Lower lobe of right lung (tissue), 2 donors: ENCODE measurements at regions not wholly inside any gene's neighbourhood (a gene's known extent, or its start where the extent isn't known, plus 50 kb on each side); places are given as distances from the start of the nearest gene placed in this dataset.
"Not testable (repeated sequence)": the region's sequence is repeated elsewhere in the genome, so short reads cannot be mapped to it uniquely, and the experiment has no call there.

ENCODE experiments used
- ATAC-seq, 2 donors: fragments of 200-7000 bp; cut with Tn5 transposase; one replicate each; pipeline ENCODE4 v1.9.1; 2020 to 2022; ENCODE audit warnings: mild to moderate bottlenecking in 2 of 2, moderate library complexity in 2 of 2
- DNase-seq: peaks from one replicate; pipeline ENCODE4 v3.0.0-alpha.2; 2020
- H3K27ac ChIP-seq: fragments of 200-600 bp; one replicate; pipeline ENCODE4 v1.8.0; 2022
- H3K27me3 ChIP-seq: fragments of 200-600 bp; one replicate; pipeline ENCODE4 v1.8.0; 2022; ENCODE audit warnings: low read depth
- H3K36me3 ChIP-seq: fragments of 200-600 bp; one replicate; pipeline ENCODE4 v1.8.0; 2022; ENCODE audit warnings: mild to moderate bottlenecking
- H3K4me1 ChIP-seq: fragments of 200-600 bp; one replicate; pipeline ENCODE4 v1.8.0; 2022
- H3K4me3 ChIP-seq: fragments of 200-600 bp; one replicate; pipeline ENCODE4 v1.8.0; 2022; ENCODE audit warnings: mild to moderate bottlenecking
- H3K9me3 ChIP-seq: fragments of 200-600 bp; one replicate; pipeline ENCODE4 v1.8.0; 2022
- intact Hi-C: fragments of 100-400 bp; cut with DNase I; formaldehyde crosslinking; loops from one replicate; pipeline ENCODE4 v1.11.0; 2022
- TF ChIP-seq, protein P1 (sequence below): fragments of 200-600 bp; IDR thresholded peaks from one replicate; pipeline ENCODE4 v1.8.0; 2022; ENCODE audit warnings: antibody characterized with exemption, mild to moderate bottlenecking
- donor health status: DM: no; HTN: yes; CAD: no; lungs with severe emphysema.

DNA sequence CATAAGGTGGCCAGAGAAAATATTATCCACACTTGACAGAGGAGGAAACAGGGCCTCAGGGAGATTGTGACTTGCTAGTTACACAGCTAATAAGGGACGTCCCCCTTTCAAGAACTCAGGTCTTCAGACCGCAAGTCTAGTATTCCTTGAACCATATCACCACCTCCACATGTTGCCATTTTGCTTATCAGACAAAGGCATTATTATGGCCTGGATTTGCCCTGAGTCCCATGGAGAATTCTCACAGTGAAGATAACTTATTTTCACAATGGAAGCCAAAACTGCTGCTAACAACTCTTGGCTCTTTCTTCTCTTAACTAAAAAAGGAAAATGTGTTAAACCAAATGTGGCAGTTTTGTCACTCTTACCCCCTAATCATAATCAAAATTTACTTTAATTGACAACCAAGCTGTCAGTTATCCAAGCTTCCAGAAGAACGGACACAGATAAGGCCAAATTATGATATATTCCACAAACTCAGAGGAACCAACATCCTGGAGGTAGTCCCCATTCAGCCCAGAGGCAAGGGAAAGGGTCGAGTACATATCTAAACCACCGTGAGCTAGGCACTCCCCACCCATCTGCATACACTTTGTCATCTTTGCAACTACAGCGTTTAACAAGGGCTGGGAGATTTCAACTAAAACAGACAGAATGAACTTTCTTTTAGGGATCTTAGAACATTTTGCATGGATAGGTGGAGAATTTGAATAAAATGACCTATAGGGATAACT lies 63.6 kb upstream of the THBS1 start:
- ATAC-seq: no peak
- Histone ChIP-seq H3K27ac (no peak overlapping the region), H3K4me3 (no peak overlapping the region), H3K9me3 (no peaks in the 10 kb centered on the region), H3K36me3 (no peaks in the 10 kb centered on the region), H3K4me1 (peaks cover 2% of the 10 kb centered on the region), H3K27me3 (no peaks in the 10 kb centered on the region)
- intact Hi-C loops: no loop called here
- TF ChIP-seq, protein P1, sequence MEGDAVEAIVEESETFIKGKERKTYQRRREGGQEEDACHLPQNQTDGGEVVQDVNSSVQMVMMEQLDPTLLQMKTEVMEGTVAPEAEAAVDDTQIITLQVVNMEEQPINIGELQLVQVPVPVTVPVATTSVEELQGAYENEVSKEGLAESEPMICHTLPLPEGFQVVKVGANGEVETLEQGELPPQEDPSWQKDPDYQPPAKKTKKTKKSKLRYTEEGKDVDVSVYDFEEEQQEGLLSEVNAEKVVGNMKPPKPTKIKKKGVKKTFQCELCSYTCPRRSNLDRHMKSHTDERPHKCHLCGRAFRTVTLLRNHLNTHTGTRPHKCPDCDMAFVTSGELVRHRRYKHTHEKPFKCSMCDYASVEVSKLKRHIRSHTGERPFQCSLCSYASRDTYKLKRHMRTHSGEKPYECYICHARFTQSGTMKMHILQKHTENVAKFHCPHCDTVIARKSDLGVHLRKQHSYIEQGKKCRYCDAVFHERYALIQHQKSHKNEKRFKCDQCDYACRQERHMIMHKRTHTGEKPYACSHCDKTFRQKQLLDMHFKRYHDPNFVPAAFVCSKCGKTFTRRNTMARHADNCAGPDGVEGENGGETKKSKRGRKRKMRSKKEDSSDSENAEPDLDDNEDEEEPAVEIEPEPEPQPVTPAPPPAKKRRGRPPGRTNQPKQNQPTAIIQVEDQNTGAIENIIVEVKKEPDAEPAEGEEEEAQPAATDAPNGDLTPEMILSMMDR: no peak
- no peak for DNase-seq

DNA sequence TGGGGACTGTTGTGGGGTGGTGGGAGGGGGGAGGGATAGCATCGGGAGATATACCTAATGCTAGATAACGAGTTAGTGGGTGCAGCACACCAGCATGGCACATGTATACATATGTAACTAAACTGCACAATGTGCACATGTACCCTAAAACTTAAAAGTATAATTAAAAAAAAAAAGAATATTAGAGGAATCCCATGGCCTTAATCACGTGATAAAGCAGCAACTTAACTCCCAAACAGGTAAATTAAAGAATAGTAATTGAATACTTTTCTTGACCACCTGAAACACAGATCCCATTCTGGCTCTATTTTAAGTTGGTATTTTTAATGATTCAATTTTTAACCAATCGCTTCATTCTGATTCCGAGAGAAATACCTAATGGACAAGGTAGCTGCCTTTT lies 56.9 kb upstream of the THBS1 start:
- DNase-seq, H3K4me1 ChIP-seq, H3K27me3 ChIP-seq, H3K27ac ChIP-seq, H3K9me3 ChIP-seq, H3K36me3 ChIP-seq, ATAC-seq, H3K4me3 ChIP-seq, intact Hi-C loops: not testable (repeated sequence)

- Histone ChIP-seq H3K4me1 (no peaks in the 10 kb centered on the region), H3K9me3 (no peaks in the 10 kb centered on the region), H3K36me3 (no peaks in the 10 kb centered on the region), H3K27ac (no peak overlapping the region), H3K27me3 (no peaks in the 10 kb centered on the region), H3K4me3 (no peak overlapping the region)
- ATAC-seq: no peak
- intact Hi-C loops: no loop called here
- no peak for DNase-seq
- TF ChIP-seq, protein P1: no peak
Measured at GRCh38 chr15:39529457-39529856, 51.4 kb upstream of the THBS1 start.

GRCh38 chr15:39530480-39531342 lies 50.2 kb upstream of the THBS1 start:
- no peaks in the 10 kb centered on the region for H3K27me3 ChIP-seq
- no peak for ATAC-seq
- no peak overlapping the region for H3K4me3 ChIP-seq
- DNase-seq: no peak
- TF ChIP-seq, protein P1: no peak
- no peaks in the 10 kb centered on the region for H3K36me3 ChIP-seq
- H3K4me1 ChIP-seq: no peaks in the 10 kb centered on the region
- no peak overlapping the region for H3K27ac ChIP-seq
- intact Hi-C loops: no loop called here
- H3K9me3 ChIP-seq: no peaks in the 10 kb centered on the region
